ENCODE measurements at regions not wholly inside any gene's neighbourhood (a gene's known extent, or its start where the extent isn't known, plus 50 kb on each side); places are given as distances from the start of the nearest gene placed in this dataset.

DNA sequence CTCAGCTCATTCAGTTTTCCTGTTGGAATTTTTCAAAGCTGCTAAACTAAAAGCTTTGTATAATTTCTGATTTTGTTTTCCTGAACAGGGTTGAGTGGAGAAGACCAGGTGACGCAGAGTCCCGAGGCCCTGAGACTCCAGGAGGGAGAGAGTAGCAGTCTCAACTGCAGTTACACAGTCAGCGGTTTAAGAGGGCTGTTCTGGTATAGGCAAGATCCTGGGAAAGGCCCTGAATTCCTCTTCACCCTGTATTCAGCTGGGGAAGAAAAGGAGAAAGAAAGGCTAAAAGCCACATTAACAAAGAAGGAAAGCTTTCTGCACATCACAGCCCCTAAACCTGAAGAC lies 367.1 kb upstream of the OR4E1 start:
- H3K9me3 ChIP-seq, result no peaks in the 10 kb centered on the region
- no peak for DNase-seq
- 69 to 93% methylated on average over 3 of the region's 3 CpGs for WGBS, 2 donors
- H3K27me3 ChIP-seq, result no peaks in the 10 kb centered on the region
- no peak overlapping the region for H3K27ac ChIP-seq
- H3K4me1 ChIP-seq, result no peaks in the 10 kb centered on the region
- intact Hi-C loops (cut with DNase I; ENCODE audit: low total_unique reads), result no loop called here
- TF ChIP-seq, protein P1, sequence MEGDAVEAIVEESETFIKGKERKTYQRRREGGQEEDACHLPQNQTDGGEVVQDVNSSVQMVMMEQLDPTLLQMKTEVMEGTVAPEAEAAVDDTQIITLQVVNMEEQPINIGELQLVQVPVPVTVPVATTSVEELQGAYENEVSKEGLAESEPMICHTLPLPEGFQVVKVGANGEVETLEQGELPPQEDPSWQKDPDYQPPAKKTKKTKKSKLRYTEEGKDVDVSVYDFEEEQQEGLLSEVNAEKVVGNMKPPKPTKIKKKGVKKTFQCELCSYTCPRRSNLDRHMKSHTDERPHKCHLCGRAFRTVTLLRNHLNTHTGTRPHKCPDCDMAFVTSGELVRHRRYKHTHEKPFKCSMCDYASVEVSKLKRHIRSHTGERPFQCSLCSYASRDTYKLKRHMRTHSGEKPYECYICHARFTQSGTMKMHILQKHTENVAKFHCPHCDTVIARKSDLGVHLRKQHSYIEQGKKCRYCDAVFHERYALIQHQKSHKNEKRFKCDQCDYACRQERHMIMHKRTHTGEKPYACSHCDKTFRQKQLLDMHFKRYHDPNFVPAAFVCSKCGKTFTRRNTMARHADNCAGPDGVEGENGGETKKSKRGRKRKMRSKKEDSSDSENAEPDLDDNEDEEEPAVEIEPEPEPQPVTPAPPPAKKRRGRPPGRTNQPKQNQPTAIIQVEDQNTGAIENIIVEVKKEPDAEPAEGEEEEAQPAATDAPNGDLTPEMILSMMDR (IDR thresholded peaks at IDR 0.05), result no peak
- no peak for TF ChIP-seq POLR2A (IDR thresholded peaks at IDR 0.05)
- no peak overlapping the region for H3K4me3 ChIP-seq
- no peaks in the 10 kb centered on the region for H3K36me3 ChIP-seq (ENCODE audit: low read depth, missing control alignments)

DNA sequence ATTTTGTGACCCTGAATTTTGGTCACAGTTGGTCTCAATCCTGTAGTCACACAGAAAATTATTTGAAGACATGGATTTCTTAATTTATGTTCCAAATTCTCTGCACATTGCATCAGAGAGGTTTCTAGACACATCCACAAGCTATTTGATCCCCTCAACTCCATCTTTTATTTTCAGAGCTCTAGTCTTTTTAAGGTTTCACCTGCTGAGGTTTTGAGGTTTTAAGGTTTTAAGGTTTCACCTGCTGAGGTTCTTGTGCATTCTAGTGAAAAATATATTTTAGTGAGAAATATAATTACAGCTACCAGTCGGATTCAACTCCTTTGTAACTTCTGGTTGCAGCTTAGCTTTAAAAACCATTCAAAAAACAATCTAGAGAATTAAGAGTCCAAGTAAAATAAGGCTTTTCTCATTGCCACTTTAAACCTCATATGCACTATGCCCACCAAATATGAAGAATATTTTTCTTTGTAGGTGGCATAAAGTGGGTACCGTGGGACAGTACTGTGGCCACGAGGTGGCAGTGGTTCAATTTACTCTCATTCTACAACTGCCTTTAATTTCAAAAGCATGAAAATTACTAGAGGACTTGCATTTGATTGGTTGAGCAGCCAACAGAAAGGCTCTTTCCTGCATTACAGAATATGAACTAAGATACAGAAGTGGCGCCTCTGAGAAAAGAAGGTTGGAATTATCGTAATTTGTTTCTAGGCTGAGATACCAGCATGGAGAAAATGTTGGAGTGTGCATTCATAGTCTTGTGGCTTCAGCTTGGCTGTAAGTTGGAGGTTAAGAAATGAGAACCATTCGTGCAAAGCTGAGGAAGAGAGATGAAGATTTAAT lies 366.5 kb upstream of the OR4E1 start:
- DNase-seq, result no peak

DNA sequence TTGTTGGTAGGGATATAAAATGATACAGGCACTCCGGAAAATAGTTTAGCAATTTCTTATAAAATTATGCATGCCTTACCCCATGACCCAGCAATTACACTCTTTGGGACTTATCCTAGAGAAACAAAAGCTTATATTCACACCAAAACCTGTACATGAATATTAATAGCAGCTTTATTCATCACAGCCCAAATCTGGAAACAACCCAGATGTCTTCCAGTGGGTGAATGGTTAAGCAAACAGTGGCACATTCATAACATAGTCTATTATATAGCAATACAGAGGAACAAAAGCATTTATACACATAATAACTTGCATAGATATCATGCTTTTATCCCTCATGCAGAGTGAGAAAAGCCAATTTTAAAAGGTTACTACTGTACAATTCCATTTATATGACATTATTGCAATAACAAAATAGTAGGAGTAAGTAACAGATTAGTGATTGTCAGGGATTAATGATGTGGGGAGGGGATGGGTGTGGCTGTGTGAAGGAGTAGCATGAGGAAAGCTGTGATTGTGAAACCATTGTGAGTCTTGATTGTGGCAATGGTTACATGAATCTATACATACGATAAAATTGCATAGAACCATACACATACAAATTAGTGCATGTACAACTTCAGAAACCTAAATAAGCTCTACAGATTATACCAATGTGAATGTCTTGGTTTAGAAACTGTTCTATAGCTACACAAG lies 363.1 kb upstream of the OR4E1 start:
- intact Hi-C loops (cut with DNase I; ENCODE audit: low total_unique reads), result no loop called here
- Histone ChIP-seq H3K27me3 (no peaks in the 10 kb centered on the region), H3K4me1 (no peaks in the 10 kb centered on the region), H3K4me3 (no peak overlapping the region), H3K27ac (no peak overlapping the region), H3K9me3 (no peaks in the 10 kb centered on the region), H3K36me3 (ENCODE audit: low read depth, missing control alignments) (no peaks in the 10 kb centered on the region)
- WGBS, 2 donors, result 84 to 88% methylated on average over 2 of the region's 2 CpGs
- no peak for DNase-seq
- TF ChIP-seq, protein P1 (IDR thresholded peaks at IDR 0.05), result no peak
- TF ChIP-seq POLR2A (IDR thresholded peaks at IDR 0.05), result no peak

More for the DNA sequence above, 366.5 kb upstream of the OR4E1 start:
- TF ChIP-seq POLR2A (IDR thresholded peaks at IDR 0.05), result no peak
- TF ChIP-seq, protein P1 (IDR thresholded peaks at IDR 0.05), result peak in 2 of 3 experiments; percentile 12 to 38
- Histone ChIP-seq H3K36me3 (ENCODE audit: low read depth, missing control alignments) (no peaks in the 10 kb centered on the region), H3K4me1 (no peaks in the 10 kb centered on the region), H3K4me3 (no peak overlapping the region), H3K9me3 (no peaks in the 10 kb centered on the region), H3K27ac (no peak overlapping the region), H3K27me3 (no peaks in the 10 kb centered on the region)
- 45 to 53% methylated on average over 6 of the region's 6 CpGs for WGBS, 2 donors
- intact Hi-C loops (cut with DNase I; ENCODE audit: low total_unique reads), result no loop called here

DNA sequence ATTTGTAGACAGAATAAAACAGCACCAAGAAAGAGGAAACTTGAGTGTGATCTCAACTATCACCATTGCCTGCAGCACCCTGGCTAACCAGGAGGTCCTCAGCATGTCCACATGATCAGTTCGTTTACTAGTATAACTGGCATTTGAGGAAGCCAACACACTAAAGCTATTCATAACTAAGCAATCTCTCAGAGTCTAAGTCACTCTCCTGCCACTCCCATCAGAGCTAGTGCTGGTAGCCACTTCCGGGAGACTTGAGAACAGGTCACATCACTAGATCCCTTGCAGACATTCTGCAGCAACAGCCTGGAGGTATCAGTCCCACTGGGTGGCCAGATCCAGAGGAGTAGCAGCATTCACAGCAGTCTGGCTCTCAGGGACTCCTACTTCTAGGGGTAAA lies 352.9 kb upstream of the OR4E1 start:
- TF ChIP-seq, protein P1 (IDR thresholded peaks at IDR 0.05), result no peak
- no peak for TF ChIP-seq POLR2A (IDR thresholded peaks at IDR 0.05)
- H3K27ac ChIP-seq, result no peak overlapping the region
- H3K27me3 ChIP-seq, result no peaks in the 10 kb centered on the region
- H3K4me1 ChIP-seq, result no peaks in the 10 kb centered on the region
- no peaks in the 10 kb centered on the region for H3K36me3 ChIP-seq (ENCODE audit: low read depth, missing control alignments)
- H3K9me3 ChIP-seq, result no peaks in the 10 kb centered on the region
- 66 to 79% methylated on average over 2 of the region's 2 CpGs for WGBS, 2 donors
- no peak for DNase-seq
- intact Hi-C loops (cut with DNase I; ENCODE audit: low total_unique reads), result no loop called here
- H3K4me3 ChIP-seq, result no peak overlapping the region
